ENCODE measurements at regions not wholly inside any gene's neighbourhood (a gene's known extent, or its start where the extent isn't known, plus 50 kb on each side); places are given as distances from the start of the nearest gene placed in this dataset.

- CTCF ChIA-PET = no interaction called here
- peaks cover 2% of the 10 kb centered on the region; the same call in 1 of the 2 replicates for H3K9me3 Mint-ChIP-seq
- TF ChIP-seq ETV6 (CRISPR knock-in tag; IDR thresholded peaks at IDR 0.05) = no peak
- TF ChIP-seq NFE2L1 (CRISPR knock-in tag; IDR thresholded peaks at IDR 0.05) = no peak
- no peak for TF ChIP-seq KAT7 (CRISPR knock-in tag; IDR thresholded peaks at IDR 0.05; ENCODE audit: borderline replicate concordance)
- TF ChIP-seq MLX (CRISPR knock-in tag; IDR thresholded peaks at IDR 0.05) = no peak
- no peak for TF ChIP-seq ZNF281 (CRISPR knock-in tag; IDR thresholded peaks at IDR 0.05)
- no peak for TF ChIP-seq ZNF121 (CRISPR knock-in tag; IDR thresholded peaks at IDR 0.05)
- no peak for TF ChIP-seq CREB1 (CRISPR knock-in tag; IDR thresholded peaks at IDR 0.05)
- TF ChIP-seq ZNF425 (CRISPR knock-in tag; conservative IDR thresholded peaks at IDR 0.05) = no peak
- no peak for TF ChIP-seq SMAD4 (CRISPR knock-in tag; IDR thresholded peaks at IDR 0.05)
- no peak for TF ChIP-seq CDX4 (CRISPR knock-in tag; IDR thresholded peaks at IDR 0.05; ENCODE audit: borderline replicate concordance)
- no peak for TF ChIP-seq ZNF532 (CRISPR knock-in tag; IDR thresholded peaks at IDR 0.05; ENCODE audit: borderline replicate concordance)
- TF ChIP-seq NR1H2 (CRISPR knock-in tag; IDR thresholded peaks at IDR 0.05) = no peak
- no peak for TF ChIP-seq NR2C2 (CRISPR knock-in tag; IDR thresholded peaks at IDR 0.05)
- TF ChIP-seq ELF4 (CRISPR knock-in tag; IDR thresholded peaks at IDR 0.05; ENCODE audit: low read depth) = no peak
- no peak for TF ChIP-seq ESRRA (CRISPR knock-in tag; IDR thresholded peaks at IDR 0.05; ENCODE audit: borderline replicate concordance)
- TF ChIP-seq GRHL2 (CRISPR knock-in tag; IDR thresholded peaks at IDR 0.05; ENCODE audit: insufficient replicate concordance, severe bottlenecking) = no peak
- TF ChIP-seq E2F4 (CRISPR knock-in tag; IDR thresholded peaks at IDR 0.05; ENCODE audit: borderline replicate concordance, low read depth) = no peak
- TF ChIP-seq TCF7 (CRISPR knock-in tag; IDR thresholded peaks at IDR 0.05; ENCODE audit: low read depth) = no peak
- ATAC-seq (no peak), DNase-seq (ENCODE audit: low spot score) (no peak)
- POLR2A ChIA-PET = no interaction called here
- H3K36me3 Mint-ChIP-seq = no peaks in the 10 kb centered on the region
- no peak overlapping the region for H3K27ac Mint-ChIP-seq
- H3K4me1 Mint-ChIP-seq = peaks cover 60% of the 10 kb centered on the region
- no peak overlapping the region for H3K4me3 Mint-ChIP-seq
- no peaks in the 10 kb centered on the region for H3K27me3 Mint-ChIP-seq (ENCODE audit: low read depth)
These were observed 667.5 kb upstream of the TMEM132C start for GRCh38 chr12:127599436-127599835.
